Fibroblast of pulmonary artery (primary cell): ENCODE measurements at regions not wholly inside any gene's neighbourhood (a gene's known extent, or its start where the extent isn't known, plus 50 kb on each side); places are given as distances from the start of the nearest gene placed in this dataset.

Source experiments
- DNase-seq: peaks from one replicate; pipeline ENCODE4 v3.0.0-alpha.2; 2010; ENCODE audit warnings: low read depth
- H3K4me3 ChIP-seq: replicated peaks from 2 replicates; pipeline ENCODE4 v1.5.1; 2011; ENCODE audit warnings: low read depth, mild to moderate bottlenecking, control low read depth, low read length, moderate library complexity
- CTCF ChIP-seq: IDR thresholded peaks from 2 replicates; pipeline ENCODE4 v1.5.1; 2011; ENCODE audit warnings: mild to moderate bottlenecking, control low read depth, low read length, inconsistent platforms; ENCODE audit errors: missing control alignments

DNA sequence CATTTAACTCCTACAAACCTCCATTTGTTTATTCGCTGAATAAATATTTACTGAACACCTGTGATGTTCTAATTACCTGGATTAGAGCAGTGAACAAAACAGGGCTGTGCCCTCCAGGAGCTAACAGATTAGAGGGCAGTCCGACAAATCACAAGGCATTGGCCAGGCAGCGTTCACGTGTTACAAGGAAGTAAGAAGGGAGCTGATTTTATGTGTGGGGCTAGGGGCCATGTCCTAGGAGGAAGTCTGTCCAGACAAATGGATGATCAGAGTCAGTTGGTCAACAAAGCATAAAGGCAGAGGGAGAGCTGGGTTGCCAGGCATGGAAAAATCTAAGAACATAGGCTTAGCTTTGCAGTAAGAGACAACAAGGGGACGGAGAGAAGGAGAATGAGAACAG is 57.3 kb upstream of the BACE2 start:
- TF ChIP-seq CTCF: no peak
- H3K4me3 ChIP-seq: no peak overlapping the region
- DNase-seq: no peak

DNA sequence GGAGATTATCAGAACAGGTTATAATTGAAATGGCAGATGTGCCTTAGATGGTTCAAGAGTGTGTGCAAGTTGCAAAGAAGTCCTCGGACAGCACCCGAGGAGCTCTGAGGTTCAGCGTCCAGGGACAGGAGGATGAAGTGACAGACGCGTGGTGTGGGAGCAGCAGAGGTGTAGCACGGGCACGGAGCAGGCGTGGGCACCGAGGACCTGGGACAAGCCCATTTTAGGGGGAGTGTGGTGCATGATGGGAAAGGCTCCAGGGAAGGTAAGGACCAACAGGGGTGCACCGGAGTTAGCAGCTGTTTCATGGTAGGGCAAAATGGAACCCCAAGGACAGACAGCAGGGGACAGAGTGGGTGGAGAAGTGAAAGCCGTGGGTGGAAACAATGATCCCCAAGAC is 56.3 kb upstream of the BACE2 start:
- H3K4me3 ChIP-seq: no peak overlapping the region
- no peak for DNase-seq
- TF ChIP-seq CTCF: no peak

DNA sequence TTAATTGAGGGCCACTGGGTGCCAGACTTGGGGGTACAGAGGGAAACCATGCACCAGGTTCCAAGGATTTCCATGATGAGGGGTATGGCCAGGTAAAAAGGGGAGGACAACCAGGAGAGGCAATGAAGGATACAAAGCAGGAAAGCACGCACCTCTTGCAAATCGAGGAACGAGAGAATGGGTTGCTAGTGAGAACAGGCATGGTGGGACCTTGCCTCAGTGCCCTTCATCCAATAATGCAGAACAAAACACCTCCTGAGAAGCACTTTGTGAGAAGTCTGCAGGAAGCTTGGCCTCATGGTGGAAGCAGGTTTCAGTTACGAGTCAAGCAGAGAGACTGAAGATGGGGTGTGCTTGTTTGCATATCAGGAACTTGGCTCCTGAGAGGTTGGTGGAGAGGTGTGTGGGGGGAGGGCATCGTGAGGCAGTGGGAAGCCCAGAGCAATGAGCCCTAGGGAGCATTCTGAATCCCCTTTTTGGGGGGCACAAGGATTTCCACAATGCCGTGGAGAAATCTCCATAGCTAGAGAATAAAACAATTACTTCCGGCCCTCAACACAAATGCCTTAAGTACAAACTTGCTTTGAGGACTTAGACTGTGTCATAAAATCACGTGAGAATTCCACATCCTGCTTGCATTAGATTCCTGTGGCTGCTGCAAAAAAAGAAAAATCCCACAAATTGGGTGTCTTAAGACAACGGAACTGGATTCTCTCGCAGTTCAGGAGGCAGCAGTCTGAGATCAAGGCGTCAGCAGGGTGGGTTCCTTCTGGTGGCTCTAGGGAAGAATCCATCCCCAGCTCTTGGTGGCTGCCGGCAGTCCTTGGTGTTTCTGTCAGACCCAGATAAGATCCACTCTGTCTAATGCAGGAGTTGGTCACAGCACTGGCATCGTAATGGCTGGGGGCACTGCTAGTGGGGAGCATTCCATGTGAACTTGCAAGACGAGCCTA is 54.9 kb upstream of the BACE2 start:
- no peak overlapping the region for H3K4me3 ChIP-seq
- DNase-seq: peak; percentile 75
- TF ChIP-seq CTCF: no peak

- TF ChIP-seq CTCF: no peak
- DNase-seq: no peak
- no peak overlapping the region for H3K4me3 ChIP-seq
Observed at GRCh38 chr21:41115851-41116250, 52.1 kb upstream of the BACE2 start.
